ENCODE measurements at regions not wholly inside any gene's neighbourhood (a gene's known extent, or its start where the extent isn't known, plus 50 kb on each side); places are given as distances from the start of the nearest gene placed in this dataset.
"Not testable (repeated sequence)": the region's sequence is repeated elsewhere in the genome, so short reads cannot be mapped to it uniquely, and the experiment has no call there.

DNA sequence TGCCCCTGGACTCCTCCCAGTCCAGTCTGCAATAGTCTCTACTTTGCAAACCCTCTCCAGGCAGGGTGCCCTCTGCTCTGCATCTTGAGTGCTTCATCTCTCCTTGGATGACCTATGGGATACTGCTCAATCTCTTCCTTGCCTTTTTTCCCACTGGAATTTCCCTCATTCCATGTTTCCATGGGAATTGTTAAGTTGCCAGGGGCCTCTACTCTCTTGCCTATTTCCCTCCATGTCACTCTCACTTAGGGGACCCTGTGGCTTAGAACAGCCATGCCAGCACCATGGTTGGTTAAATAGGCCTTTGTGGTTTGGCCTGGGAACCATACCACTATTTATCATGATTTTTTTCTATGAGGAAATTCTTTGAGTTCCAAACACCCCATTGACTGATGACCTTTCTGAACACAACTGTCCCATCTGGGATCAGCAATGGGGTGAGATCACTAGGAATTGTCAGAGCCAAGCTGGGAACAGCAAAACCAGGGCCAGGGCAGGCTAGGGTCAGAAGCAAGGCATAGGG, 91.4 kb upstream of the RBMS1 start:
- DNase-seq: no peak

GRCh38 chr2:160590664-160591063, 97.1 kb upstream of the RBMS1 start:
- no peak for DNase-seq

GRCh38 chr2:160592401-160592800, 98.8 kb upstream of the RBMS1 start:
- DNase-seq: no peak

- DNase-seq: no peak
These were observed 99.4 kb upstream of the RBMS1 start for GRCh38 chr2:160592993-160593392.

DNA sequence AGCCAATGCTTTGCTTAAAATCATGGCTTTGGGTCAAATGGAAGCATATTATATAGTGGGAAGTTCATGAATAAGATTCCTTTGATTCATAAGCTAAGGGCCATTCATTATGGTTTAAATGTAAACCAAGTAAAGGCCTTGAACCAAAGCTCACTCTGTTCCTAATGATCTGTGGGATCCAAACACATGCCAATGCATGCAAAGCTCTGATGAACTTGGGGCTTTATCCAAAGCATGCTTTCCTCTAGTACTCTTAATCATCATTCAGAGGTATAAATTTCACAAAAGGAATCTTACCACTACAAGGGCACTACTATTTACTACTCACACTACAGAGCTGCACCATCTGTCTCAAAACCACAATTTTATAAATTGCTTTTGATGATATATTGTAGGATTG, 102.8 kb upstream of the RBMS1 start:
- DNase-seq: no peak

- not testable (repeated sequence) for DNase-seq
These were observed 106.8 kb upstream of the RBMS1 start for GRCh38 chr2:160600437-160600836.

GRCh38 chr2:160602073-160602472, 108.5 kb upstream of the RBMS1 start:
- DNase-seq: no peak

DNA sequence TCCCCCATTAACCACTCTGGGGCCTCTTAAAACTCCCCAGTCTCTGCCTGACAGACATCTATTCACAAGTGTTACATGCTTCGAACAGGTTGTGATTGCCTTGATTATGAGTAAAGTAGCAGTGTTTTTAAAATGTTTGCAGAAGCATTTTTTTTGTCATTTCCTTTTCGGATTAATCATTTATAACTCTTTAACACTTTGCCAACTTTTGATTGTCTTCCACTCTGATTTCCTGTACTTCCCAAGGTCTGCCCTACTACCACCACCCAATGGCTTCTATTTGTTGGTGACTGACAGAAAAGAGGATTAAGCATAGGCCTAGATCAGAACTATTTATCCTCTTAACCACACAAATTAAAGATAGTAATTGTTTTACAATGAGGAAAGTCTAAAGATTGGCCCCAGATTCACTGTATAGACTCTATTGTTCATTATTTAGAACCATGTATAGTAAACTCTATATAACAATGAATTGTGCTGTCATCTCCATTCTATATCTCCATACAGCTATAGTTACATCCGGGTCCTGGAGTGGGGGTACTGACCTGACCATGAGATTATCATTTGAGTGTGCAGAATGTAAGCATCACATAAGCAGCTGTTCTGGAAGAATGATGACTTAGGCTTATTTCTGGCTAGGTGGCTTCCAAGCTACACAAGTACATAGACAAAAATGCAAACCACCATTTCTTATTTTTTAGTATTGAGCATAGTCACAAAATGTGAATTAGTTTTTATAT, 110.3 kb upstream of the RBMS1 start:
- no peak for DNase-seq

DNA sequence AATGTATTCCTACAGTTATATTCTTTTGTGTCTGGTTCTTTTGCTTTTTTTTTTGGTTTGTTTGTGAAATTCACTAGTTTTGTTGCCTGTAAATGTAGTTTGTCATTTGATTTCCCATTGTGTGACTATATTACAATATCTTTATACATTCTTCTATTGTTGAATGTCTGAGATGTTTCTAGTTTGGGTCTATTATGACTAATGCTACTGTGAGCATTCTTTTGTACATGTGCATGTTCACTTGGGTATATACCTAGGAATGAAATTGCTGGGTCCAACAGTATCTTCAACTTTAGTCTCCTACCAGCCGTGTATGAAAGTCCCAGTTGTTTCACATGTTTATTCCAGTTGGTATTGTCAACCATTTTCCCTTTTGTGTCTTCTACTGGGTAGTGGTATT, 112.7 kb upstream of the RBMS1 start:
- no peak for DNase-seq

DNA sequence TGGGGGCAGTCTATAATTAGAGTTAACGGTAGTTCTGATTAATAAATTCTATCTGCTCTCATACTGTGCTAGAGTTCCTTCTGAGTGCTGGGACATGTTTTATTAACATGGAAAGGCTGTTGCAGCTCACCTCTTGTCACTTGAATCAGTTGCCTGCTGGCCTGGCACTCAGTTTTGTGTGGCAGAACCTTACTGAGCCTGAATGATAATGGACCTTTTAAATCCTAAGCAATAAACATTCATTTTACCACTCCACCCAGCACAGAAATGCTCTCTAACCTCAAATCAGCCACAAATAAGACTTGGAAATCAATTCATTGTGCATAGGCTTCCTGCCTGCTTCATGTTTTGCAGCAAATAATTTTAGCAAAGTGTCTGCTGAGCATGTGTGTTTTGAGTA, 115.0 kb upstream of the RBMS1 start:
- no peak for DNase-seq

- no peak for DNase-seq
These were observed 115.7 kb upstream of the RBMS1 start for GRCh38 chr2:160609346-160609745.

DNA sequence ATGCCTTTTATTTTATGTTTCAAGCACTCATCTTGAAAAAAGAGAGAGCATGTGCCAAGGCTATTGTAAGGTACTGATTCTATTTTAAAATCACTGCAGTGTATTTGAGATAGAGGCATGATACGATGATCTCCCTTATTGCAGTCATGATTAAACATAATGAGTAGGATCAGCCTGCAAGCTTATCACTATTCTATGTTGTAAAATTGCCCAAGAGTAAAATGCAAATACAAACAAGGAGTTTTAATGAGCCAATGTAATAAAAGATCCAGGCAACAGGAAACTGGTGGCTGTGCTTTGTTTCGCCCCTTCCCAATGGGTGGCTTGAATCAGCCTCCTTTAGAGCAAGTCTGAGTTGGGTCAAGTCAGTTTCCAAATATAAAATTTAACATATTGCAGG, 116.4 kb upstream of the RBMS1 start:
- DNase-seq: no peak

- no peak for DNase-seq
These were observed 118.8 kb upstream of the RBMS1 start for GRCh38 chr2:160612266-160612856.

DNA sequence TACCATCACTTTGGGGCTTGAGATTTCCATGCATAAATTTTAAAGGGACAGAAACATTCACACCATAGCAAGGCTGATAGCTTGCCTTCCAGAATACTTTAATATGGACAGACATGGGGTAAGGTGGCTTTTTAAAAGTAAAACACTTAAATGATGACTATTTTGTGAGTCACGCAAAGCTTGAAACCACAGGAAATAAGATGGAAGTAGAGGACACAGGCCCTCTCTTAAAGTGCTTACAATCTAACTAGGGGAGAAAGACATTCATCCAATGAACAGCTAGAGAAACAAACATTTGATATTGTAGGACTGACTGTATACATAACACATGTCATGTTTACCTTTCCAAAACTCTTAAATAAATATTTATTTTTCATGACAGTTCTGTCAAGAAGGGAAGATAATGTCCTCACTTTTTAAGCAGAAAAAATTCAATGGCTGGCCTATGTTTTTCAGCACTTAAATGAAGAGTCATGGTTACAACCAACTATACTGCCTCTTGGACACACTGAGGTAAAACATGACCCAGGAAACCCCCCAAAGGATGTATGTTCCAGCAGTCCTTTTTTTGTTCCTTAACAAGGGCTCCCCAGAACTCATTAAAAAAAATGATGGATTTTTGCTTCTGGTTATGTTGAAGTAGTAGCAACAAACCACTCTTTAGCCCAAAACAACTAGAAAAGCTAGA, 120.0 kb upstream of the RBMS1 start:
- no peak for DNase-seq

DNA sequence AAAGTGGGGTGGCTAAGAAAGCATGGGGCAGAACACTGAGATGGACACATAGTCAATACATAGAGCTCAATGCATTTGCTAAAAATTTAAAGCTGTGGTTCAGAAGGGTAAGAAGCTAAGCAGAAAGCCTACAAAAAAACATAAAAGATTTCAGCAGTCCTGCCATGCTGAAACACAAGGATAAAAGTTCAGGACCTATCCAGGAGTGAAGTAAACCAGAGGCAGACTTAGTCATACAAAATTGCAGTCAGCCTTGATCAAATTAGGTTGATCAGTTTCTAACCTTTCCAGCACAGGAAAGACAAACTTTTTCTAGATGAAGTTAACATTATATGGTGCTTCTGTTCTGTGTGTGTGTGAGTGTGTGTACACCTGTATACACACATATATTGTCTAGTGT, 120.8 kb upstream of the RBMS1 start:
- no peak for DNase-seq

GRCh38 chr2:160615706-160616105, 122.1 kb upstream of the RBMS1 start:
- DNase-seq: no peak

DNA sequence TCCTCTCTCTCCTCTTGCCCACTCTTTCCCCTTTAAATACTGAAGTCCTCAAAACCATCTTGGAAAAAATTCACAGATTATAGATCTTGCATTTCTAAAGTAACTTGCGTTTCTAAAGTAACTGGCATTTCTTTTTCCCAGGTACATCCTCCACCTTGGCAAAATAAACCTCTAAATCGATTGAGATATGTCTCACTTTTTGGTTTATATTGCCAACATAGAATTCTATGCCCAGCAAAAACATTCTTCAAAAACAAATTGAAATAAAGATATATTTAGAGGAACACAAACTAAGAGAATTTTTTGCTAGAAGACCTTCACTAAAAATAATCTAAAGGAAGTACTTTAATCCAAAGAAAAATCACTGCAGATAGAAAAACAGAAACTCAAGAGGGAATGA, 122.5 kb upstream of the RBMS1 start:
- DNase-seq: no peak

- no peak for DNase-seq
These were observed 128.1 kb upstream of the RBMS1 start for GRCh38 chr2:160621748-160622147.

DNA sequence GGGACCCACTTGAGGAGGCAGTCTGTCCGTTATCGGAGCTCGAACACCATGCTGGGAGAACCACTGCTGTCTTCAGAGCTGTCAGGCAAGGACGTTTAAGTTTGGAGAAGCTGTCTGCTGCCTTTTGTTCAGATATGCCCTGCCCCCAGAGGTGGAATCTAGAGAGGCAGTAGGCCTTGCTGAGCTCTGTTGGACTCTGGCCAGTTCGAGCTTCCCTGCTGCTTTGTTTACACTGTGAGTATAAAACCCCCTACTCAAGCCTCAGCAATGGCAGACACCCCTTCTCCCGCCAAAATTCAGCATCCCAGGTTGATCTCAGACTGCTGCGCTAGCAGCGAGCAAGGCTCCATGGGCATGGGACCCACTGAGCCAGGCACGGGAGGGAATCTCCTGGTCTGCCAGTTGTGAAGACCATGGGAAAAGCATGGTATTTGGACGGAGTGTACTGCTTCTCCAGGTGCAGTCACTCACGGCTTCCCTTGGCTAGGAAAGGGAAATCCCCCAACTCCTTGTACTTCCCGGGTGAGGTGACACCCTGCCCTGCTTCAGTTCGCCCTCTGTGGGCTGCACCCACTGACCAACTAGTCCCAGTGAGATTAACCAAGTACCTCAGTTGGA, 134.5 kb upstream of the RBMS1 start:
- DNase-seq: not testable (repeated sequence)

DNA sequence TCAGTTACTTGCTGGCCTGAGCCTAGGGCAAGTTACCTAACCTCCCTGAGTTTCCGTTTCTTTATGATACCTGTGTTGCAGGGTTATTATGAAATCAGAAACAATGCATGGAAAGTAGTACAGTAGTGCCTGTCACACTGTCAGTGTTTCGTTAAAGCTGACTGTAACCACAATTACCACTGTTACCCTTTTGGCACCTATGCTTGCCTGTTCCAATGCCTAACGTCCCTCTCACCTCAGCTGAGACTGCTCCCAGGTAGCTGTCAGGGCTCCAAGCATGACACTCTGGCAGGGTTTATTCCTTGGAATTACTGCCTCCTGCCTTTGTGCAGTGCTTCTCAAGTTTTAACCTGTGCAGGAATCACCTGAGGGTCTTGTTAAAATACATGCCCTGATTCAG, 135.2 kb upstream of the RBMS1 start:
- no peak for DNase-seq

- DNase-seq: no peak
These were observed 137.4 kb upstream of the RBMS1 start for GRCh38 chr2:160630801-160631590.

- DNase-seq: no peak
These were observed 138.7 kb upstream of the RBMS1 start for GRCh38 chr2:160632084-160632975.

Measured in hematopoietic multipotent progenitor cell treated with erythropoietin and hydrocortisone succinate and interleukin-3 and kit ligand, for 8 days (in vitro differentiated cells).